SK-N-SH treated with all-trans-retinoic acid at 6 μM for 48 hours (cell line): ENCODE measurements at regions not wholly inside any gene's neighbourhood (a gene's known extent, or its start where the extent isn't known, plus 50 kb on each side); places are given as distances from the start of the nearest gene placed in this dataset.

Experiments used
- BACH2 ChIP-seq: fragments of 250-450 bp; sonication (Bioruptor Pico); IDR thresholded peaks from 2 replicates; pipeline ENCODE4 v1.9.0; 2021; ENCODE audit warnings: mild to moderate bottlenecking, borderline replicate concordance
- CSDC2 ChIP-seq: fragments of 250-450 bp; sonication (Bioruptor Pico); IDR thresholded peaks from 2 replicates; pipeline ENCODE4 v1.5.0; 2020; ENCODE audit warnings: mild to moderate bottlenecking, moderate library complexity
- ESRRG ChIP-seq: fragments of 250-450 bp; sonication (Bioruptor Pico); IDR thresholded peaks from 2 replicates; pipeline ENCODE4 v1.6.1; 2021; ENCODE audit warnings: mild to moderate bottlenecking
- ISL1 ChIP-seq: fragments of 250-450 bp; sonication (Bioruptor Pico); IDR thresholded peaks from 2 replicates; pipeline ENCODE4 v2.1.2; 2022; ENCODE audit warnings: mild to moderate bottlenecking, moderate library complexity
- RARB ChIP-seq: fragments of 250-450 bp; sonication (Bioruptor Pico); IDR thresholded peaks from 2 replicates; pipeline ENCODE4 v1.8.0; 2021; ENCODE audit warnings: mild to moderate bottlenecking, moderate library complexity
- ZC3H10 ChIP-seq: fragments of 250-450 bp; sonication (Bioruptor Pico); IDR thresholded peaks from 2 replicates; pipeline ENCODE4 v1.5.1; 2021; ENCODE audit warnings: mild to moderate bottlenecking, moderate library complexity
- ZFP3 ChIP-seq: fragments of 250-450 bp; sonication (Bioruptor Pico); IDR thresholded peaks from 2 replicates; pipeline ENCODE4 v1.5.0; 2020; ENCODE audit warnings: mild to moderate bottlenecking, moderate library complexity
- ZFP30 ChIP-seq: fragments of 450-650 bp; formaldehyde crosslinking; IDR thresholded peaks from 2 replicates; pipeline ENCODE4 v1.5.0; 2022; ENCODE audit warnings: mild to moderate bottlenecking, moderate library complexity
- ZNF8 ChIP-seq: fragments of 450-650 bp; formaldehyde crosslinking; IDR thresholded peaks from 2 replicates; pipeline ENCODE4 v1.5.0; 2020; ENCODE audit warnings: mild to moderate bottlenecking, moderate library complexity
- TF ChIP-seq, protein P1 (sequence below): fragments of 250-450 bp; sonication (Bioruptor Pico); IDR thresholded peaks from 2 replicates; pipeline ENCODE4 v1.5.0; 2020; ENCODE audit warnings: mild to moderate bottlenecking, moderate library complexity

DNA sequence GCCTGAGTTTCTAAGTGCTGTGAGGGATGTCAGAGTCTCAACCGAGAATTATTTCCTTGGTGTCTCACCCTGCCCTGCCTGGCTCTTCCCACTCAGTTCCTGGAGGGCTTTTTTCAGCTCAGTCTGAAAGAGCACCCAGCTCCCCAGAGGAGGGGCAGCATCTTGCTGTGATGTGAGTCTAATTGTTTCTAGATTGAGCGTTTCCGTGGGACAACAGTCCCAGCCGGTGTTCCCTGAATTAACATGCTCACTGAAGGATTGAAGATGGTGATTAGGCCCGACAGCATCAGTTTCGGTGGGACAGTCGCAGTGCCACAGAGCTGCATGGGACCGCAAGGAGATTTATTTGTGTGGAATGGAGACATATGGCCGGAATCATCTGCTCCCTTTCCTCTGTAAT, 587.6 kb downstream of the DHX35 start:
- no peak for TF ChIP-seq ISL1 (CRISPR knock-in tag)
- no peak for TF ChIP-seq ZC3H10 (CRISPR knock-in tag)
- no peak for TF ChIP-seq ESRRG (CRISPR knock-in tag)
- no peak for TF ChIP-seq CSDC2 (CRISPR knock-in tag)
- no peak for TF ChIP-seq RARB (CRISPR knock-in tag)
- TF ChIP-seq, protein P1, sequence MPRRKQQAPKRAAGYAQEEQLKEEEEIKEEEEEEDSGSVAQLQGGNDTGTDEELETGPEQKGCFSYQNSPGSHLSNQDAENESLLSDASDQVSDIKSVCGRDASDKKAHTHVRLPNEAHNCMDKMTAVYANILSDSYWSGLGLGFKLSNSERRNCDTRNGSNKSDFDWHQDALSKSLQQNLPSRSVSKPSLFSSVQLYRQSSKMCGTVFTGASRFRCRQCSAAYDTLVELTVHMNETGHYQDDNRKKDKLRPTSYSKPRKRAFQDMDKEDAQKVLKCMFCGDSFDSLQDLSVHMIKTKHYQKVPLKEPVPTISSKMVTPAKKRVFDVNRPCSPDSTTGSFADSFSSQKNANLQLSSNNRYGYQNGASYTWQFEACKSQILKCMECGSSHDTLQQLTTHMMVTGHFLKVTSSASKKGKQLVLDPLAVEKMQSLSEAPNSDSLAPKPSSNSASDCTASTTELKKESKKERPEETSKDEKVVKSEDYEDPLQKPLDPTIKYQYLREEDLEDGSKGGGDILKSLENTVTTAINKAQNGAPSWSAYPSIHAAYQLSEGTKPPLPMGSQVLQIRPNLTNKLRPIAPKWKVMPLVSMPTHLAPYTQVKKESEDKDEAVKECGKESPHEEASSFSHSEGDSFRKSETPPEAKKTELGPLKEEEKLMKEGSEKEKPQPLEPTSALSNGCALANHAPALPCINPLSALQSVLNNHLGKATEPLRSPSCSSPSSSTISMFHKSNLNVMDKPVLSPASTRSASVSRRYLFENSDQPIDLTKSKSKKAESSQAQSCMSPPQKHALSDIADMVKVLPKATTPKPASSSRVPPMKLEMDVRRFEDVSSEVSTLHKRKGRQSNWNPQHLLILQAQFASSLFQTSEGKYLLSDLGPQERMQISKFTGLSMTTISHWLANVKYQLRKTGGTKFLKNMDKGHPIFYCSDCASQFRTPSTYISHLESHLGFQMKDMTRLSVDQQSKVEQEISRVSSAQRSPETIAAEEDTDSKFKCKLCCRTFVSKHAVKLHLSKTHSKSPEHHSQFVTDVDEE (CRISPR knock-in tag) = no peak
- TF ChIP-seq BACH2 (CRISPR knock-in tag) = no peak
- TF ChIP-seq ZNF8 (CRISPR knock-in tag) = no peak
- TF ChIP-seq ZFP30 (CRISPR knock-in tag) = no peak
- TF ChIP-seq ZFP3 (CRISPR knock-in tag) = no peak
